ENCODE measurements at regions not wholly inside any gene's neighbourhood (a gene's known extent, or its start where the extent isn't known, plus 50 kb on each side); places are given as distances from the start of the nearest gene placed in this dataset.

DNA sequence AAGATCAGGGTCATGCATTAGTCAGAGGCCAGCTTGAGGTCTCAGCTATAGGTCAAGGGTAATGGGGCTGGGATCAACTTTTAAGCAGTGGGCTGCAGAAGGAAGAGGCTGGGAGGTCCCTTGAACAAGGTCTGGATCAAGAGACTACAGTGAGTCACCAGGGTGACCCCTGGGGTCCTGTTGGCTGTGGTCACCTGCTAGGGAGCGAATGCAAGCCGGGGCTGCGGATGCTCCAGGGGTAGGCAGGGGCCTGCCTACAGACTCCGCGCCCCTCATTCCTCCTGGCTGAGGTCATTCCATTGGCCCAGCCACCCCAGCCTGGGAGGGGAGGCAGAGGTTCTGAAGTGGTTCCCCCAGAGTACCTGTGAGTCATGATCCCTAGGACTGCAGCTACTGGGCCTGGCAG is 110.4 kb downstream of the CYP26B1 start:
- no peak for DNase-seq (ENCODE audit: low read depth)
- TF ChIP-seq, protein P1, sequence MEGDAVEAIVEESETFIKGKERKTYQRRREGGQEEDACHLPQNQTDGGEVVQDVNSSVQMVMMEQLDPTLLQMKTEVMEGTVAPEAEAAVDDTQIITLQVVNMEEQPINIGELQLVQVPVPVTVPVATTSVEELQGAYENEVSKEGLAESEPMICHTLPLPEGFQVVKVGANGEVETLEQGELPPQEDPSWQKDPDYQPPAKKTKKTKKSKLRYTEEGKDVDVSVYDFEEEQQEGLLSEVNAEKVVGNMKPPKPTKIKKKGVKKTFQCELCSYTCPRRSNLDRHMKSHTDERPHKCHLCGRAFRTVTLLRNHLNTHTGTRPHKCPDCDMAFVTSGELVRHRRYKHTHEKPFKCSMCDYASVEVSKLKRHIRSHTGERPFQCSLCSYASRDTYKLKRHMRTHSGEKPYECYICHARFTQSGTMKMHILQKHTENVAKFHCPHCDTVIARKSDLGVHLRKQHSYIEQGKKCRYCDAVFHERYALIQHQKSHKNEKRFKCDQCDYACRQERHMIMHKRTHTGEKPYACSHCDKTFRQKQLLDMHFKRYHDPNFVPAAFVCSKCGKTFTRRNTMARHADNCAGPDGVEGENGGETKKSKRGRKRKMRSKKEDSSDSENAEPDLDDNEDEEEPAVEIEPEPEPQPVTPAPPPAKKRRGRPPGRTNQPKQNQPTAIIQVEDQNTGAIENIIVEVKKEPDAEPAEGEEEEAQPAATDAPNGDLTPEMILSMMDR (IDR thresholded peaks at IDR 0.05; ENCODE audit: low read depth, low read length, missing control alignments), result no peak
- no peak overlapping the region for H3K4me3 ChIP-seq (ENCODE audit: low read depth, low read length)

DNA sequence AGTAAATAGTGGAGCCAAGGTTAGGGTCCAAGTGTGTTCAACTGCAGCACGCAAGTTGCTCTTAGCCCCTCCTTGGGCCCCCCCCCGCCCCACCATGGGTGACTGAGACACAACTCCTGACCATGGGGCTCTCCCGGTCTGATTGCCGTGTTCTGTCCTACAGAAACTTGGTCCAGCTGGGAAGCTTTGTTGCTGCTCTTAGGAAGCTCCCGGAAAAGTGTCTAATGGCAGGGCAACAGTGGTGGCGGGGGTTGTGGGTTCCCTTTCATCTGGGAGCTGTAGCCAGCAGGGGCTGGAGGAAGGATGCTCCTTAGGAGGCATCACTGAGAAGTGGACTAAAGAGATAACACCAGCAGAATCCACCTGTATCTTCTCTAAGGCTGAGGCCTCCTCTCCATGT is 111.1 kb downstream of the CYP26B1 start:
- TF ChIP-seq, protein P1 (IDR thresholded peaks at IDR 0.05; ENCODE audit: low read depth, low read length, missing control alignments), result no peak
- no peak overlapping the region for H3K4me3 ChIP-seq (ENCODE audit: low read depth, low read length)
- DNase-seq (ENCODE audit: low read depth), result no peak

DNA sequence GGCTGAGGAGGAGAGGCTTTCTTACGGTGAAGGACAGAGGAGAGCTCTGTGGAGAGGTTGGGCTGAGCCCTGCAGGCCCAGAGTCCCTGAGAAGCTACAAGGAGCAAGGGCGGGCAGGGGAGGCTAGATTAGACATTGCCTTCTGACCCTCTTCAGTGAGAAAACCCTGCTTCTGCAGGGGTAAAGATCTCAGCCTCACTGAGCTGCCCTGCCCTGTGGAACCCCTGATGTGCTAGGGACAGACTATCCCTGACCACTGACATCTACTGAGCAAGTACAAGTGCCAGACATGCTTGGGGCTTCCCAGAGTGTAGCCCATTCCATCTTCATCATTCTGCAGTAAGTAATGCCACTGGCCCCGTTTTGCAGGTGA is 111.5 kb downstream of the CYP26B1 start:
- H3K4me3 ChIP-seq (ENCODE audit: low read depth, low read length), result no peak overlapping the region
- DNase-seq (ENCODE audit: low read depth), result no peak

DNA sequence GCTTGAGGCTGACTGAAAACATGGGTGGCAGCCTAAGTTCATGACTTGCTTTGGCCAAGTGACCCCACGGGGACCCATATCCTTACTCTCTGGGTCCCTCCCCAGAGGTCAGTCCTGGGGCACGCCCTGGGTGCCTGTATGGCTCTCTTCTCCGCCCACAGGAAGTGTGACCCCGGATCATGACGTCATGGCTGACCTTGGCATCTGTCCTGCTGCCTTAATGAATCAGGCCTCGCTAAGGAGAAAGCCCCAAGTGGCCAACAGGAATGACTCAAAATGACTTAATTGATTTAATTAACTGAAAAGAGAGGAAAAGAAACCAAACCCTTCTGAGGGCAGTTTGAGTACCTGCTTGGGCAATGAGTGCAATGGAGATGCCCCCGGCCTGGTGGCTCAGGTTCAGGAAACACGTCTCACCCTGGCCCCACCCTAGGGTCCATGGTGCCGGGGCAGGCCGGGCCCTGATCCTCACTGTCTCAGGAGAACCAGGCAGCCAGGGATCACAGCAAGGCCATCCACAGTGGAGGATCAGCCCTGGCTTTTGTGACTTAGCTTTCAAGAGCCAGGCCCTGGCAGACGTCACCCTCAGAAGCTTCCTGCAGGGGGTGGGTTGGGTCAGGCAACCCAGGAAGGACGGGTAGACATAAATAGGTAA is 112.0 kb downstream of the CYP26B1 start:
- TF ChIP-seq, protein P1 (IDR thresholded peaks at IDR 0.05; ENCODE audit: low read depth, low read length, missing control alignments), result no peak
- DNase-seq (ENCODE audit: low read depth), result no peak
- no peak overlapping the region for H3K4me3 ChIP-seq (ENCODE audit: low read depth, low read length)

More for the DNA sequence above, 111.5 kb downstream of the CYP26B1 start:
- TF ChIP-seq, protein P1 (IDR thresholded peaks at IDR 0.05; ENCODE audit: low read depth, low read length, missing control alignments), result no peak

- no peak for DNase-seq (ENCODE audit: low read depth)
- TF ChIP-seq, protein P1 (IDR thresholded peaks at IDR 0.05; ENCODE audit: low read depth, low read length, missing control alignments), result no peak
- H3K4me3 ChIP-seq (ENCODE audit: low read depth, low read length), result no peak overlapping the region
Observed at GRCh38 chr2:72034353-72035095, 113.1 kb downstream of the CYP26B1 start.

DNA sequence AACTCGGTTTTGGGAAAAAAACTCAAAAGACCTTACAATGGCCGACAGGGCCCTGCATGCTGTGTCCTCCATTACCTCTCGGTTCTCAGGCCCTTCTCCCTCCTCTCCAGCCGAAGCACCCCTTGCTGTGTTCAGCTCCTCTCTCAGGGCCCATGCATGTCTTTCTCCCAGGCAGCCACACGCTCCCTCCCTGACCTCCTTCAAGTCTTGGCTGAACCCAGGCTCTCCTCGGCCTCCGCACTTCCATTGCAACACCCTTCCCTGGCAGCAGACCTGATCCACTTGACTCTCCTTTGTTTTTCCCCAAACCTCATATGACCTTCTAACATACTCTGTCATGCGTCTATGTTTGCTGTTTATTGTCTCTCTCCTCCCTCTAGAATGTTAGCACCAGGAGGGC is 114.0 kb downstream of the CYP26B1 start:
- TF ChIP-seq, protein P1 (IDR thresholded peaks at IDR 0.05; ENCODE audit: low read depth, low read length, missing control alignments), result no peak
- DNase-seq (ENCODE audit: low read depth), result no peak
- H3K4me3 ChIP-seq (ENCODE audit: low read depth, low read length), result no peak overlapping the region
